ENCODE measurements at regions not wholly inside any gene's neighbourhood (a gene's known extent, or its start where the extent isn't known, plus 50 kb on each side); places are given as distances from the start of the nearest gene placed in this dataset.

GRCh38 chr2:239881031-239881471 lies 144.1 kb downstream of the NDUFA10 start:
- H3K4me2 ChIP-seq, result no peak overlapping the region
- no peak for TF ChIP-seq Cebpa-rat (IDR thresholded peaks at IDR 0.05)
- no peaks in the 10 kb centered on the region for H3K27me3 ChIP-seq
- no peak overlapping the region for H3K27ac ChIP-seq
- no peak overlapping the region; a peak in 1 of 22 replicates for H3K9ac ChIP-seq
- H3K4me1 ChIP-seq, result peaks cover 24 to 43% (median 29%) of the 10 kb centered on the region in 10 experiments
- peaks cover 25 to 41% (median 30%) of the 10 kb centered on the region in 11 experiments for H3K9me3 ChIP-seq (replicated peaks in 1 of 11)
- peaks cover 0 to 15% (median 0%) of the 10 kb centered on the region in 11 experiments; a peak in 3 of 22 replicates for H3K36me3 ChIP-seq
- H4K20me1 ChIP-seq, result no peaks in the 10 kb centered on the region
- no peak overlapping the region for H3K4me3 ChIP-seq

- H3K36me3 ChIP-seq, result peaks cover 0 to 11% (median 0%) of the 10 kb centered on the region in 11 experiments; a peak in 3 of 22 replicates
- no peak overlapping the region for H3K9ac ChIP-seq
- H3K4me2 ChIP-seq, result no peak overlapping the region; a peak in 1 of 22 replicates
- H3K4me3 ChIP-seq, result no peak overlapping the region
- no peaks in the 10 kb centered on the region for H4K20me1 ChIP-seq
- H3K4me1 ChIP-seq, result peaks cover 25 to 50% (median 36%) of the 10 kb centered on the region in 10 experiments
- TF ChIP-seq Cebpa-rat (IDR thresholded peaks at IDR 0.05), result no peak
- H3K9me3 ChIP-seq (replicated peaks in 1 of 11), result peaks cover 18 to 34% (median 24%) of the 10 kb centered on the region in 11 experiments
- no peaks in the 10 kb centered on the region for H3K27me3 ChIP-seq
- H3K27ac ChIP-seq, result no peak overlapping the region
Measured at GRCh38 chr2:239880396-239880795, 144.7 kb downstream of the NDUFA10 start.

- Histone ChIP-seq H3K27me3 (no peaks in the 10 kb centered on the region), H3K9me3 (replicated peaks in 1 of 11) (peaks cover 10 to 26% (median 15%) of the 10 kb centered on the region in 11 experiments), H3K27ac (no peak overlapping the region), H3K36me3 (peaks cover 0 to 11% (median 0%) of the 10 kb centered on the region in 11 experiments; a peak in 3 of 22 replicates), H4K20me1 (no peaks in the 10 kb centered on the region), H3K4me2 (peak overlapping the region in 1 of 11 experiments; percentile 50; a peak in 2 of 22 replicates), H3K4me1 (peaks cover 25 to 53% (median 42%) of the 10 kb centered on the region in 10 experiments), H3K9ac (no peak overlapping the region), H3K4me3 (no peak overlapping the region)
- no peak for TF ChIP-seq Cebpa-rat (IDR thresholded peaks at IDR 0.05)
Measured at GRCh38 chr2:239879423-239880084, 145.6 kb downstream of the NDUFA10 start.

GRCh38 chr2:239878686-239879085 lies 146.5 kb downstream of the NDUFA10 start:
- H3K9ac ChIP-seq, result no peak overlapping the region
- H3K4me1 ChIP-seq, result peaks cover 25 to 61% (median 50%) of the 10 kb centered on the region in 10 experiments
- no peak overlapping the region for H3K27ac ChIP-seq
- peaks cover 0 to 5% (median 0%) of the 10 kb centered on the region in 11 experiments; a peak in 3 of 22 replicates for H3K36me3 ChIP-seq
- no peak overlapping the region for H3K4me3 ChIP-seq
- H3K27me3 ChIP-seq, result no peaks in the 10 kb centered on the region
- H3K9me3 ChIP-seq (replicated peaks in 1 of 11), result peaks cover 1 to 17% (median 7%) of the 10 kb centered on the region in 11 experiments
- H4K20me1 ChIP-seq, result no peaks in the 10 kb centered on the region
- no peak for TF ChIP-seq Cebpa-rat (IDR thresholded peaks at IDR 0.05)
- peak overlapping the region; percentile 18 to 64 (median 50) for H3K4me2 ChIP-seq

- TF ChIP-seq Cebpa-rat (IDR thresholded peaks at IDR 0.05), result no peak
- Histone ChIP-seq H3K4me2 (peak overlapping the region in 5 of 11 experiments; percentile 1 to 58 (median 35); a peak in 8 of 22 replicates), H4K20me1 (no peaks in the 10 kb centered on the region), H3K9ac (no peak overlapping the region; a peak in 1 of 22 replicates), H3K36me3 (no peaks in the 10 kb centered on the region), H3K9me3 (replicated peaks in 1 of 11) (peaks cover 0 to 11% (median 0%) of the 10 kb centered on the region in 11 experiments; a peak in 6 of 22 replicates), H3K4me3 (no peak overlapping the region), H3K27ac (peak overlapping the region in 3 of 11 experiments; percentile 7 to 52 (median 30); a peak in 4 of 22 replicates), H3K27me3 (no peaks in the 10 kb centered on the region), H3K4me1 (peaks cover 25 to 57% (median 45%) of the 10 kb centered on the region in 10 experiments)
Measured at GRCh38 chr2:239876948-239877289, 148.2 kb downstream of the NDUFA10 start.

GRCh38 chr2:239876271-239876947 lies 148.7 kb downstream of the NDUFA10 start:
- no peaks in the 10 kb centered on the region for H3K27me3 ChIP-seq
- peaks cover 0 to 11% (median 0%) of the 10 kb centered on the region in 11 experiments; a peak in 6 of 22 replicates for H3K9me3 ChIP-seq (replicated peaks in 1 of 11)
- no peaks in the 10 kb centered on the region for H4K20me1 ChIP-seq
- H3K4me2 ChIP-seq, result peak overlapping the region in 10 of 11 experiments; percentile 1 to 58 (median 35); a peak in 15 of 22 replicates
- H3K9ac ChIP-seq, result no peak overlapping the region; a peak in 1 of 22 replicates
- no peak overlapping the region for H3K4me3 ChIP-seq
- H3K4me1 ChIP-seq, result peaks cover 25 to 55% (median 43%) of the 10 kb centered on the region in 10 experiments
- H3K27ac ChIP-seq, result peak overlapping the region in 3 of 11 experiments; percentile 31 to 53 (median 49); a peak in 6 of 22 replicates
- no peak for TF ChIP-seq Cebpa-rat (IDR thresholded peaks at IDR 0.05)
- H3K36me3 ChIP-seq, result no peaks in the 10 kb centered on the region

GRCh38 chr2:239874636-239875356 lies 150.3 kb downstream of the NDUFA10 start:
- Histone ChIP-seq H3K4me1 (peaks cover 25 to 51% (median 42%) of the 10 kb centered on the region in 10 experiments), H3K4me3 (no peak overlapping the region), H3K9me3 (replicated peaks in 1 of 11) (peaks cover 0 to 10% (median 0%) of the 10 kb centered on the region in 11 experiments; a peak in 6 of 22 replicates), H3K27ac (peak overlapping the region in 1 of 11 experiments; percentile 14; a peak in 1 of 22 replicates), H4K20me1 (no peaks in the 10 kb centered on the region; a peak in 1 of 22 replicates), H3K27me3 (no peaks in the 10 kb centered on the region), H3K36me3 (no peaks in the 10 kb centered on the region), H3K4me2 (peak overlapping the region in 8 of 11 experiments; percentile 1 to 41 (median 24); a peak in 10 of 22 replicates), H3K9ac (no peak overlapping the region)
- no peak for TF ChIP-seq Cebpa-rat (IDR thresholded peaks at IDR 0.05)
